DND-41 (cell line): ENCODE measurements at regions not wholly inside any gene's neighbourhood (a gene's known extent, or its start where the extent isn't known, plus 50 kb on each side); places are given as distances from the start of the nearest gene placed in this dataset.
"Not testable (repeated sequence)": the region's sequence is repeated elsewhere in the genome, so short reads cannot be mapped to it uniquely, and the experiment has no call there.

Experiments used
- CTCF ChIP-seq: IDR thresholded peaks from 2 replicates; pipeline ENCODE4 v1.5.1; 2012; ENCODE audit warnings: borderline replicate concordance, low read length, moderate library complexity, mild to moderate bottlenecking; ENCODE audit not compliant: poor library complexity, severe bottlenecking; ENCODE audit errors: extremely low read depth
- EZH2 ChIP-seq: IDR thresholded peaks from 3 replicates; pipeline ENCODE4 v1.6.1; 2012; ENCODE audit warnings: borderline replicate concordance, low read depth, mild to moderate bottlenecking, moderate library complexity, low read length, inconsistent platforms; ENCODE audit not compliant: severe bottlenecking

DNA sequence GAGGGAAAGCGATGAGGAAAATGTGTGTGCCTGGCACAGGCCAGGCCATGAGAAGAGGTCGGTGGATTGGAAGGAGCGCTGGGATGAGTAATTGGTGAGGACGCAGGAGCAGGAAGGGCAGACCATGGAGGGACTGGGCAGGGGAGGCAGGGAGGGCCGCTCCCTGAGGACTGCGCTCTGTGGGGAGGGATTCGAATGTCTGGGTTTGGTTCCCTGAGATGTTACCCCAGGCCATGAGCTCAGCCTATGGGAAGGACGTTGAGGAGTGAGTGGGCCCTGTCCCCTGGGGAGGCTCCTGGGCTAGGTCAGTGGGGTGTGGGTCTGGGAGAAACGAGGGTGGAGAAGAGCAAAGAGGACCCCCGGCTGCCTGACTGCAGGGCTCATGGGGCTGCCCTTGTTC is 415.2 kb upstream of the NPAP1 start:
- not testable (repeated sequence) for TF ChIP-seq CTCF, EZH2
